CD4-positive, alpha-beta T cell treated with Interleukin-17A for 1 hour (primary cell): ENCODE measurements at regions not wholly inside any gene's neighbourhood (a gene's known extent, or its start where the extent isn't known, plus 50 kb on each side); places are given as distances from the start of the nearest gene placed in this dataset.
"Not testable (repeated sequence)": the region's sequence is repeated elsewhere in the genome, so short reads cannot be mapped to it uniquely, and the experiment has no call there.

Experiments used
- DNase-seq: peaks from one replicate; pipeline ENCODE4 v3.0.0-alpha.2; 2020

DNA sequence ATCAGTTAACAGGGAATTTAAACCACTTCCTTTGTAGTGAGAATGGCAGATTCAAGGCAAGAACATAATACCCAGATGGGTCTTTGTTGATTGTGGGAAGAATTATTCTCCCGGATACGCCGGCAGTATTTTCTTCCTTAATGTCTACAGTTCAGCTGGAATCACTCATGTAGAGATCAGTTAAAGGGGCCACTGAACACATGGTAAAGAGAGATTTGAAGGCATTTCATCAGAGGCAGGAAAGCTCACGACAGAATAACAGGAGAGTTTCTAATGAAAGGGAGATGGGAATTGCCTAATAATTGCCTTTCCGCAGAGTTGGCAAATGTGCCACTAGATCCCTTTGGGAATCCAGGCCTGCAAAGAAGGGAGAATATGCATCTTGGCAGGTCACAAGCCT lies 327.7 kb upstream of the ZNF804A start:
- no peak for DNase-seq

GRCh38 chr2:184272056-184272455 lies 326.3 kb upstream of the ZNF804A start:
- DNase-seq = no peak

DNA sequence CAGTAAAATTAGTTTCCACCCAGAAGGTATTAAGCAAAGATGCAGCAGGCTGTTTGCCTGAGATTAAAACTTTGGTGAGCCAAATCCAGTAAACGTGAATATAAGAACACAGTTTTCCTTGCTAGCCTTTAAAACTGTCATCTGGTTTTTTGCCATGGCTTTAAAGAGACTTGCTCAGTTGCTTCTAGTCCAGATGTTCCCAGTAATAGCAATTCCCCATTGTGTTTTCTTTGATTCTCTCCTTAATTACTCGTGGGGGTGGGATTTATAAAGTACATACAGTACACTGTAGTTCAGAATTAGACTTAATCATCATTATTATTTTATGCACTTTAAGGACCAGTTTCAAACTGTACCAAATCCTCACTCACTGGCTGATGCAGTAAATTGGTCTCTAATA lies 303.5 kb upstream of the ZNF804A start:
- no peak for DNase-seq

GRCh38 chr2:184297085-184297484 lies 301.2 kb upstream of the ZNF804A start:
- no peak for DNase-seq

DNA sequence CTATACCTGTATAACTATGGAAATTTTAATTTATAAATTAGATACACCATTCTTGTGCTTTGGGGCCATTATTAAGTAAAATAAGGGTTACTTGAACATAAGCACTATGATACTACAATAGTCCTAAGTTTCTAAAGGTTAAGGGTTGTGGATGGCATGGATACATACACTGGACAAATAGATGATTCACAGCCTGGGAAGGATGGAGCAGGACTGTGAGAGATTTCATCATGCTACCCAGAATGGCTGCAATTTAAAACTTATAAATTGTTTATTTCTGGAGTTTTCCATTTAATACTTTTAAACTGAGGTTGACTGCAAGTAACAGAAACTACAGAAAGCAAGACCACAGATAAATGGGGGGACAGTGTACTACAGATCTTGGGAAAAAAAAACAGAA lies 295.8 kb upstream of the ZNF804A start:
- DNase-seq = no peak

DNA sequence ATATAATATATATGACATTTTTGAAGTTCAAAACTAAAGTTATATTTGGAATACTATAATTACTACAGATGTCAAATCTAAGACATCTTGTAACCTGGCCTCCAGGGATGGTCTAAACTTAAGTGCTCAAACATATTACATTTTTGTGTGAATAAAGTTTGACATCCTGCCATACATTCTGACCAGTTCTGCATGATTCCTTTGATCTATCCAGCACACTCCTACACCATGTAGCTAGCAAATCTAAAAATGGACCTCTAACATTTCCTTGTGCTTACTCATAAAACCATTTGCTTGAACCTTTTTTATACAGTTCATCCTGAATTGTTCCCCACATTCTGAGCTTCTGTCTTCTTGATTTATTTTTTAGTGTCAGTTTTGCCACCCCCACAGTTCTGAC lies 294.3 kb upstream of the ZNF804A start:
- DNase-seq = no peak

- no peak for DNase-seq
Measured at GRCh38 chr2:184305105-184305504, 293.2 kb upstream of the ZNF804A start.

DNA sequence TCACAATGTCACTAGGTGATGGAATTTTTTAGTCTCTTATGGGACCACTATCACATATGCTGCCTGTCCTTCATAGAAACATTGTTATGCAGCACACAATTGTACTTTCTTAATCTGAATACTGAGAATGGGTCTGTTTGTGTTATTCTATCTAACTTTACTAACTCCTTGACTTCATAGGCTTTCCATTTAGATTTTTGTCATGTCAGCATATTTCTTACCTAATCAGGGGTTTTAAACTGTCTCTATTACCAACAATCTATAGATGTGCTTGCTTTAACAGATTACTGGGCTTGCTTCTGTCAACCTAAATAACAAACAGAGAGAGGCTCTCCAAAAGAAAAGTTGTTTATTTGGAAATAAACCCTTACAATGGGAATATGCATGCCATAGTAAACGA lies 289.6 kb upstream of the ZNF804A start:
- no peak for DNase-seq

DNA sequence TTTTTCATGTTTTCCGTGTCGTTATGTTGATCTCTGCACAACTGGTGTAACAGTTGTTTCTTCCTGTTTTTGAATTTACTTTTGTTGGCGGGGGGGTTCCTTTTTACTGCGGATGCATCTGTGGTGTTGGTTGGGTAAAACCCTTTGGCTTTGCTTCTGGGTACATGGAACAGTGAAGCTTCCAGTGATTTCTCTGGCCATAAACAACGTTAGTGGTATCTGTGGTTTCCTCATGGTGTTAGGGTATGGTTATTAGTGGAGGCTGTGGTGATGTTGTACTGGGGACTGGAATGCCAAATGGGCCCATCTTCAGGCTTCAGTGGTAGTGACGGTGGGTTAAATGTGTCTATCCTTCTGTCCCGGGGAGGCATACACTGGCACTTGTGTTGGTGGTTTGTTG lies 285.4 kb upstream of the ZNF804A start:
- no peak for DNase-seq

GRCh38 chr2:184314829-184315228 lies 283.5 kb upstream of the ZNF804A start:
- DNase-seq = no peak

- DNase-seq = no peak
Measured at GRCh38 chr2:184316921-184317320, 281.4 kb upstream of the ZNF804A start.

GRCh38 chr2:184322615-184323014 lies 275.7 kb upstream of the ZNF804A start:
- DNase-seq = no peak

DNA sequence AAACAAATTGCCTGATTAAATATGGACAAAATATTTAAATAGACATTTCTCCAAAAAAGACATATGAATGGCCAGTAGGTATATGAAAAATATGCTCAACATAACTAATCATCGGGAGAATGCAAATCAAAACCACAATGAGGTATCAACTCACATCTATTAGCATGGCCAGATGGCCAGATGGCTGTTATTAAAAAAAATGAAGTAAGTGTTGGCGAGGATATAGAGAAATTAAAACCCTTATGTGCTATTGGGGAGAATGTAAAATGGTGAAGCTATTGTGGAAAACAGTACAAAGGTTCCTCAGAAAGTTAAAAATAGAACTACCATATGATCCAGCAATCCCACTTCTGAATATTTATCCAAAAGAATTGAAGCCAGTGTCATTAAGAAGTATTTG lies 272.3 kb upstream of the ZNF804A start:
- no peak for DNase-seq

- not testable (repeated sequence) for DNase-seq
Measured at GRCh38 chr2:184327805-184328204, 270.5 kb upstream of the ZNF804A start.

DNA sequence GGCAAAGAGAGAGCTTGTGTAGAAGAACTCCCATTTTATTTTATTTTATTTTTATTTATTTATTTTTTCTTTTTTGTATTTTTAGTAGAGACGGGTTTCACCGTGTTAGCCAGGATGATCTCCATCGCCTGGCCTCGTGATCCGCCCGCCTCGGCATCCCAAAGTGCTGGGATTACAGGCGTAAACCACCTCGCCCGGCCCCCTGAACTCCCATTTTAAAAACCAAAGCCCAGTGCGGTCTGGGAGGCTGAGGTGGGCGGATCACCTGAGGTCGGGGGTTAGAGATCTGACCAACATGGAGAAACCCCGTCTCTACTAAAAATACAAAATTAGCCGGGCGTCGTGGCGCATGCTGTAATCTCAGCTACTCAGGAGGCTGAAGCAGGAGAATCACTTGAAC lies 267.8 kb upstream of the ZNF804A start:
- DNase-seq = not testable (repeated sequence)

- DNase-seq = no peak
Measured at GRCh38 chr2:184336688-184337087, 261.6 kb upstream of the ZNF804A start.

GRCh38 chr2:184338771-184339170 lies 259.6 kb upstream of the ZNF804A start:
- DNase-seq = no peak

GRCh38 chr2:184339966-184340365 lies 258.4 kb upstream of the ZNF804A start:
- DNase-seq = no peak

DNA sequence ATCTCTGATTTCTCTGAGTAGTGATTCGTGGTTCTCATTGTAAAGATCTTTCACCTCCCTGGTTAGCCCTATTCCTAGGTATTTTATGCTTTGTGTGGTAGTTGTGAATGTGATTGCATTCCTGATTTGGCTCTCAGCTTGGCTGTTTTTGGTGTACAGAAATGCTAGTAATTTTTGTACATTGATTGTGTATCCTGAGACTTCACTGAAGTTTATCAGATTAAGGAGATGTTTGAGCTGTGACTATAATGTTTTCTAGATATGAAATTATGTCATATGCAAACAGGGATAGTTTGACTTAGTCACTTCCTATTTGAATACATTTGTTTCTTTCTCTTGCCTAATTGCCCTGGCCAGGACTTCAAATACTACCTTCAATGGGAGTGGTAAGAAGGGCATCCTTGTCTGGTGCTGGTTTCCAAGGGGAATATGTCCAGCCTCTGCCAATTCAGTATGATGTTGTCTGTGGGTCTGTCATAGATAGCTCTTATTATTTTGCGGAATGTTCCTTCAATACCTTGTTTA lies 251.9 kb upstream of the ZNF804A start:
- no peak for DNase-seq

DNA sequence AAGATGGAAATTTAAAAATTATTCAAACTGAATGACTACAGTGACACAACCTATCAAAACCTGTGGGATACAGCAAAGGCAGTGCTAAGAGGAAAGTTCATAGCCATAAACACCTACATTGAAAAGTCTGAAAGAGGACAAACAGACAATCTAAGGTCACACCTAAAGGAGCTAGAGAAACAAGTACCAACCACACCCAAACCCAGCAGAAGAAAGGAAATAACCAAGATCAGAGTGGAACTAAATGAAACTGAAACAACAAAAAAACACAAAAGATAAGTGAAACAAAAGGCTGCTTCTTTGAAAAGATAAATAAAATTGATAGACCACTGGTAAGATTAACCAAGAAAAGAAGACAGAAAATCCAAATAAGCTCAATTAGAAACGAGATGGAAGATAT lies 247.2 kb upstream of the ZNF804A start:
- DNase-seq = no peak

DNA sequence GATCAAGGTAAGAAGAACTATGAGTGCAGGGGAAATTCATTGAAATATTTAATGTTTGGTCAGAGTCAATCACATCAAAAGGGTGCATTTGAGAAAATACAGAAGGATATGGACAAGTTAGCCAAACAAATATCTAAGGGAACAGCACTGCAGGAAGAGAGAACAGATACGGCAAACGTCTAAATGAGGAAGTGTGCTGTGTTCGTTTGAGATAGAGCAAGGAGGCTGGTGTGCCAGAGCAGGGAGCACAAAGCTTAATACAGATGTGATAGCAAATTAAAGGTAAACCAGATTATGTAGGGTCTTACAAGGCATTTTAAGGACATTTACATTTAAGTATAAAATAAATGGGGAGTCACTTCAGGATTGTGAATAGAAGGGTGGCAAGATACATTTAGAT lies 241.3 kb upstream of the ZNF804A start:
- no peak for DNase-seq

DNA sequence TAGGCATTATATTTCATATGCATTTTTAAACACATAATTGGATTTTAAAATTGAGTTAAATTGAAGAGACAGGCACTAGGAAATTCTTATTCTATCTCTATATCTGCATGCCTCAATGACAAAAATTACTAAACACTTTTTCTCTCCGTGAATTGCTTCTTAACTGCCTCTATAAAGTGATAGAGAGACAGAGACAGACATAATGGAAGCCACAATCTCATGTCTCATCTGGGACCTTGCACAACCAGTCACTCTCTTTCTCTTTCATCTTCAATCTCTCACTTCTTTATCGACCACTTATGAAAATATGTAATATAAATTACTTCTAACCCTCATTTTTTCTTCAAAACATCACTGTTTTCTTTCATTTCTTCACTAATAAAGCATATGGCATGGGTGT lies 238.9 kb upstream of the ZNF804A start:
- no peak for DNase-seq

GRCh38 chr2:184363213-184363612 lies 235.1 kb upstream of the ZNF804A start:
- DNase-seq = no peak

DNA sequence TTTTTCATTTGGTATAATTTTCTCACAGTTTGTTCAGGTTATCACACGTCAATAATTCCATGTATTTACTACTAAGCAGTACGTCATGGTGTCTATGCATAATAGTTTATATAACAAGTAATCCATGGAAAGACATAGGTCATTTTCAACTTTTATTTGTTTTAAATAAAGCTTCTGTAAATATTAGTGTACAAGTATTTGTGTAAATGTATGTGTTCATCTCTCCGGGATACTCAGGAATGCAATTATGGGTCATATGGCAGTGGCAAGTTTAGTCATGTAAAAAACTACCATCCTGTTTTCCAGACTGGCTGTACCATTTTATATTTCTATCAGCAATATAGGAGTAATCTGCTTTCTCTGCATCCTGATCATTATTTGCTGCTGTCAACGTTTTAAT lies 231.1 kb upstream of the ZNF804A start:
- no peak for DNase-seq

DNA sequence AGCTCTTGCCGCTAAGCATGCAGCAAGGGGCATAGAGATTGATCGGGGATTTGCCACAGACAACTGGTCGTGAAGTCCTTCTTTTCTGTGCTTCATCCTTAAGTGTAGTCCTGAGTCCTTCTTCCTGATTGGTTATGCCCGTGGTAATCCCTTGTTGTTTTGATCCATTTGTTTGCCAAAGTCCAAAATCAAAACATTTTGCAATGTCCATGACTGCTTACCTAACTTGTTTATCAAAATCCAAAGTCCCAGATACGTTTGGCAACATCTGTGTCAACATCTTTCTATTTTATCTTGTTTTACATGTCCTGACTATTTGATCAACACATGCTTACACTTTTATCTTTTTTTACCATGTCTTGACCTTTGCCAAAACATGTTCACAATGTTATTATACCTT lies 229.0 kb upstream of the ZNF804A start:
- DNase-seq = no peak

DNA sequence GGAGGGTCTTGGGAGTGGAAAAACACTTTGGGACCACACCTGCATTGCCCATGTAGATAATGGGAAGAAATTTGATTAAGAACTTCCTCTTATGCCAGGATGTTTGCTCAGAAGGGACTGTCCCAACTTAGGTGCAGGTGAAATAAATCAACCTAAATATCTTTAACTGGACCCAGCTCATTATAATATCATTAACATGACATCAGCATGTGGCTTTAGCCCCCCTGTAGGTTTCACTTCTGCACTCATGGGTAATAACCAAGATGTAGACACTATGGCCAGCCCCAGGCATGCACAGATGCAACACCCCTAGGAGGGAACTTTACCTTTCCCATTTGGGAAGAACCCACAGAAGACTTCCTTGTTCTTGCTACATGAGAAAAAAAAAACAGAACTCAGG lies 227.4 kb upstream of the ZNF804A start:
- DNase-seq = no peak
